ENCODE measurements at regions not wholly inside any gene's neighbourhood (a gene's known extent, or its start where the extent isn't known, plus 50 kb on each side); places are given as distances from the start of the nearest gene placed in this dataset.

GRCh38 chrX:66920296-66920695 is 281.4 kb upstream of the EDA2R start:
- H3K9me3 ChIP-seq = peaks cover 0 to 5% (median 0%) of the 10 kb centered on the region in 4 donors
- H3K4me3 ChIP-seq = no peak overlapping the region
- H3K36me3 ChIP-seq = no peaks in the 10 kb centered on the region
- no peaks in the 10 kb centered on the region for H3K4me1 ChIP-seq
- no peak overlapping the region for H3K27ac ChIP-seq
- TF ChIP-seq POLR2A (IDR thresholded peaks at IDR 0.05) = no peak
- TF ChIP-seq, protein P1, sequence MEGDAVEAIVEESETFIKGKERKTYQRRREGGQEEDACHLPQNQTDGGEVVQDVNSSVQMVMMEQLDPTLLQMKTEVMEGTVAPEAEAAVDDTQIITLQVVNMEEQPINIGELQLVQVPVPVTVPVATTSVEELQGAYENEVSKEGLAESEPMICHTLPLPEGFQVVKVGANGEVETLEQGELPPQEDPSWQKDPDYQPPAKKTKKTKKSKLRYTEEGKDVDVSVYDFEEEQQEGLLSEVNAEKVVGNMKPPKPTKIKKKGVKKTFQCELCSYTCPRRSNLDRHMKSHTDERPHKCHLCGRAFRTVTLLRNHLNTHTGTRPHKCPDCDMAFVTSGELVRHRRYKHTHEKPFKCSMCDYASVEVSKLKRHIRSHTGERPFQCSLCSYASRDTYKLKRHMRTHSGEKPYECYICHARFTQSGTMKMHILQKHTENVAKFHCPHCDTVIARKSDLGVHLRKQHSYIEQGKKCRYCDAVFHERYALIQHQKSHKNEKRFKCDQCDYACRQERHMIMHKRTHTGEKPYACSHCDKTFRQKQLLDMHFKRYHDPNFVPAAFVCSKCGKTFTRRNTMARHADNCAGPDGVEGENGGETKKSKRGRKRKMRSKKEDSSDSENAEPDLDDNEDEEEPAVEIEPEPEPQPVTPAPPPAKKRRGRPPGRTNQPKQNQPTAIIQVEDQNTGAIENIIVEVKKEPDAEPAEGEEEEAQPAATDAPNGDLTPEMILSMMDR (IDR thresholded peaks at IDR 0.05) = no peak
- no peak for DNase-seq
- no peaks in the 10 kb centered on the region for H3K27me3 ChIP-seq

- H3K36me3 ChIP-seq = no peaks in the 10 kb centered on the region
- H3K9me3 ChIP-seq = peaks cover 0 to 5% (median 0%) of the 10 kb centered on the region in 4 donors
- H3K4me3 ChIP-seq = no peak overlapping the region
- no peak for DNase-seq
- peak overlapping the region in 1 of 4 donors; percentile 3 for H3K27ac ChIP-seq
- H3K4me1 ChIP-seq = no peaks in the 10 kb centered on the region
- no peak for TF ChIP-seq POLR2A (IDR thresholded peaks at IDR 0.05)
- TF ChIP-seq, protein P1 (IDR thresholded peaks at IDR 0.05) = no peak
- no peaks in the 10 kb centered on the region for H3K27me3 ChIP-seq
Measured at GRCh38 chrX:66919280-66919832, 280.5 kb upstream of the EDA2R start.

GRCh38 chrX:66918511-66918910 is 279.6 kb upstream of the EDA2R start:
- Histone ChIP-seq H3K4me3 (no peak overlapping the region), H3K27me3 (no peaks in the 10 kb centered on the region), H3K4me1 (no peaks in the 10 kb centered on the region), H3K27ac (peak overlapping the region in 1 of 4 donors; percentile 0), H3K36me3 (no peaks in the 10 kb centered on the region), H3K9me3 (peaks cover 0 to 5% (median 0%) of the 10 kb centered on the region in 4 donors)
- no peak for TF ChIP-seq POLR2A (IDR thresholded peaks at IDR 0.05)
- TF ChIP-seq, protein P1 (IDR thresholded peaks at IDR 0.05) = no peak
- no peak for DNase-seq

GRCh38 chrX:66915893-66916292 is 277.0 kb upstream of the EDA2R start:
- TF ChIP-seq, protein P1 (IDR thresholded peaks at IDR 0.05) = peak in 1 of 6 experiments; percentile 25
- no peak for TF ChIP-seq POLR2A (IDR thresholded peaks at IDR 0.05)
- Histone ChIP-seq H3K4me3 (no peak overlapping the region), H3K9me3 (no peaks in the 10 kb centered on the region), H3K36me3 (no peaks in the 10 kb centered on the region), H3K4me1 (no peaks in the 10 kb centered on the region), H3K27ac (no peak overlapping the region), H3K27me3 (no peaks in the 10 kb centered on the region)
- DNase-seq = no peak

DNA sequence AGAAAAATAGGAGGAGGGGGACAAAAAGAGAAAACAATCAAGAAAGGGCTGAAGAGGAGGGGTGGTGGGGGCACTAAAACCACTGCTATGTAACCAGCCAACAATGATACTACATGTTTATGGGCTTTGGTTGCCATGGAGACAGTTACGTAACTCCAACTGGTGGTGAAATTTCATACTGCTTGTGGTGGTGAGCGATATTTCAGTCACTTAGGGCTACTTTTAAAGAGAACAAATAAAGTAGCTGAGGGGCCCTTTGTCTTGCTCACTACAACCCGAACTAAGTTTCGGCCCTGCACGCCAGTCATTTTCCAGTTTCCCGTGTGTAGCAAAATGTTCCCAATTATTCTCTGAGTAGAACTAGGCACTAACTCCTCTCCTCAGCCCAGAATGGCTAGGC is 275.2 kb upstream of the EDA2R start:
- no peak overlapping the region for H3K4me3 ChIP-seq
- H3K36me3 ChIP-seq = no peaks in the 10 kb centered on the region

More for the DNA sequence above, 275.2 kb upstream of the EDA2R start:
- H3K9me3 ChIP-seq = no peaks in the 10 kb centered on the region
- TF ChIP-seq, protein P1 (IDR thresholded peaks at IDR 0.05) = peak in 3 of 6 experiments; percentile 15 to 38 (median 30)
- TF ChIP-seq POLR2A (IDR thresholded peaks at IDR 0.05) = no peak
- H3K27me3 ChIP-seq = no peaks in the 10 kb centered on the region
- no peak overlapping the region for H3K27ac ChIP-seq
- DNase-seq = no peak
- no peaks in the 10 kb centered on the region for H3K4me1 ChIP-seq

All from Peyer's patch (tissue), 4 donors.